ENCODE measurements at regions not wholly inside any gene's neighbourhood (a gene's known extent, or its start where the extent isn't known, plus 50 kb on each side); places are given as distances from the start of the nearest gene placed in this dataset.

GRCh38 chr5:158351485-158352125, 492.7 kb upstream of the CLINT1 start:
- Mint-ChIP-seq H3K27me3 (peaks cover 25% of the 10 kb centered on the region), H3K27ac (ENCODE audit: low read depth) (no peak overlapping the region), H3K4me1 (no peaks in the 10 kb centered on the region), H3K9me3 (no peaks in the 10 kb centered on the region), H3K36me3 (ENCODE audit: insufficient read depth) (no peaks in the 10 kb centered on the region), H3K4me3 (no peak overlapping the region)
- DNase-seq (ENCODE audit: low spot score in 2 of 2) = no peak
- no peak for ATAC-seq (replicated peaks; ENCODE audit: extremely low read depth, poor library complexity, severe bottlenecking)

DNA sequence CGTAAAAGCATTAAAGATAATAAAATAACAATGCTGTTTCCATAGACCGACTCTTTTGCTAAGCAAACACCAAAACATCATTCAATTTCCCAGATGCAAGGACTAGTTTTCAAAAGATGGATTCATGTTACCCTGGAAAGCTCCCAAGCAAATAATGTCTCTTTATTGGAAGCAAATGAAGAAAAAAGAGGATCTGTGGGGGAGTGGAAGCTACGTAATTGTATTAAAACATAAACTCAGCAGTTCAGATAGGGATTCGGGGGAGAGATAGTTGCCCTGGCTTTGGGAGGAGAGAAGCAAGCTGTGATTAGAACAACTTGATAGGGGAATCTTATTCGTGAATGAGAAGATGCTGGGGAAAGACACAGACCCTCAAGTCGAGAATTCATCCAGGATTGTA, 491.0 kb upstream of the CLINT1 start:
- peaks cover 25% of the 10 kb centered on the region for H3K27me3 Mint-ChIP-seq
- H3K4me1 Mint-ChIP-seq = no peaks in the 10 kb centered on the region
- H3K4me3 Mint-ChIP-seq = no peak overlapping the region
- no peaks in the 10 kb centered on the region for H3K9me3 Mint-ChIP-seq
- no peak overlapping the region for H3K27ac Mint-ChIP-seq (ENCODE audit: low read depth)
- DNase-seq (ENCODE audit: low spot score in 2 of 2) (no peak), ATAC-seq (replicated peaks; ENCODE audit: extremely low read depth, poor library complexity, severe bottlenecking) (no peak)
- no peaks in the 10 kb centered on the region for H3K36me3 Mint-ChIP-seq (ENCODE audit: insufficient read depth)

DNA sequence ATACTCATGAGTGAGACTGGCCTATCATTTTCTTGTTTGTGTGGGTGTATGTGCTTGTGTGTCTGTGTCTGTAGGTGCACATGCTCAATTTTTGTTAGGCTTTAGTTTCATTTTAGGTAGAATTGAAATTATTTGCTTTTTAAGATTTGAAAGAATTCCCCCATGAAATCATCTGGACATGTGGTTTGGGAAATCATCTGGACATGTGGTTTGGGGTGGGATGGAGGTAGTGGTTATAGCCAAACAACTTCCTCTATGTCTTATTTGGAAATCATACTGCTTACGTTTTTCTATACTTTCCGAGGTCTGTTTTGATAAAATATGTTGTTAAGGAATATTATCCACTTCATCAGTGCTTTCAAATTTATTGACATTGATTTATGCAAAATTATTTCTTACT, 485.4 kb upstream of the CLINT1 start:
- H3K36me3 Mint-ChIP-seq (ENCODE audit: insufficient read depth) = no peaks in the 10 kb centered on the region
- H3K27ac Mint-ChIP-seq (ENCODE audit: low read depth) = no peak overlapping the region
- H3K4me1 Mint-ChIP-seq = no peaks in the 10 kb centered on the region
- DNase-seq (ENCODE audit: low spot score in 2 of 2) (no peak), ATAC-seq (replicated peaks; ENCODE audit: extremely low read depth, poor library complexity, severe bottlenecking) (no peak)
- H3K27me3 Mint-ChIP-seq = peaks cover 15% of the 10 kb centered on the region
- H3K9me3 Mint-ChIP-seq = no peaks in the 10 kb centered on the region
- H3K4me3 Mint-ChIP-seq = no peak overlapping the region

GRCh38 chr5:158340608-158341007, 481.7 kb upstream of the CLINT1 start:
- H3K4me3 Mint-ChIP-seq = no peak overlapping the region
- ATAC-seq (replicated peaks; ENCODE audit: extremely low read depth, poor library complexity, severe bottlenecking) (no peak), DNase-seq (ENCODE audit: low spot score in 2 of 2) (no peak)
- no peak overlapping the region for H3K27ac Mint-ChIP-seq (ENCODE audit: low read depth)
- no peaks in the 10 kb centered on the region for H3K9me3 Mint-ChIP-seq
- H3K36me3 Mint-ChIP-seq (ENCODE audit: insufficient read depth) = no peaks in the 10 kb centered on the region
- H3K27me3 Mint-ChIP-seq = no peaks in the 10 kb centered on the region
- H3K4me1 Mint-ChIP-seq = no peaks in the 10 kb centered on the region

- Mint-ChIP-seq H3K36me3 (ENCODE audit: insufficient read depth) (no peaks in the 10 kb centered on the region), H3K4me1 (no peaks in the 10 kb centered on the region), H3K27me3 (no peaks in the 10 kb centered on the region), H3K9me3 (peaks cover 4% of the 10 kb centered on the region), H3K27ac (ENCODE audit: low read depth) (no peak overlapping the region), H3K4me3 (no peak overlapping the region)
- DNase-seq (ENCODE audit: low spot score in 2 of 2) = no peak
- no peak for ATAC-seq (replicated peaks; ENCODE audit: extremely low read depth, poor library complexity, severe bottlenecking)
These were observed 467.3 kb upstream of the CLINT1 start for GRCh38 chr5:158326256-158326655.

GRCh38 chr5:158324236-158324635, 465.3 kb upstream of the CLINT1 start:
- H3K27me3 Mint-ChIP-seq = no peaks in the 10 kb centered on the region
- no peak for DNase-seq (ENCODE audit: low spot score in 2 of 2)
- ATAC-seq (replicated peaks; ENCODE audit: extremely low read depth, poor library complexity, severe bottlenecking) = no peak
- no peaks in the 10 kb centered on the region for H3K9me3 Mint-ChIP-seq
- no peak overlapping the region for H3K27ac Mint-ChIP-seq (ENCODE audit: low read depth)
- no peak overlapping the region for H3K4me3 Mint-ChIP-seq
- no peaks in the 10 kb centered on the region for H3K4me1 Mint-ChIP-seq
- H3K36me3 Mint-ChIP-seq (ENCODE audit: insufficient read depth) = no peaks in the 10 kb centered on the region

GRCh38 chr5:158322620-158323019, 463.7 kb upstream of the CLINT1 start:
- no peak overlapping the region for H3K27ac Mint-ChIP-seq (ENCODE audit: low read depth)
- ATAC-seq (replicated peaks; ENCODE audit: extremely low read depth, poor library complexity, severe bottlenecking) (no peak), DNase-seq (ENCODE audit: low spot score in 2 of 2) (no peak)
- no peaks in the 10 kb centered on the region for H3K36me3 Mint-ChIP-seq (ENCODE audit: insufficient read depth)
- H3K27me3 Mint-ChIP-seq = no peaks in the 10 kb centered on the region
- no peaks in the 10 kb centered on the region for H3K9me3 Mint-ChIP-seq
- H3K4me3 Mint-ChIP-seq = no peak overlapping the region
- H3K4me1 Mint-ChIP-seq = no peaks in the 10 kb centered on the region

DNA sequence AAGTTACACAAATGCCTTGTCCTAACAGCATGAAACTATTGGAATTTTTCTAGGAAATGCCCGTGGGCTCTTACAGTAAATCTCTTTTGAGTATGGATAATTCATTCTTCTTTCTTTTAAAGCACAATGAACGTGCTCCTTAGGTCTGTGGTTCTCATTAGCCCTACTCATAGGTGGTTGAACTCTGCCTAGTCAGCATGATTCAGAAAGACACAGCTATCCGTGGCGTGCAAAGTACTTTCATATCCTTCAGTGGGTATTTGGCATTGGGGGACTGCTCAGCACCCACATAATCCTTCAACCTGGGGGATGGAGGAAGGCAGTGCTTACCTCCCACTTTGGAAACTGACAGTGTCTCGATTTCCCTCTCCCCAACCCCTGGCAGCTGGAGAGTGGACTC, 462.0 kb upstream of the CLINT1 start:
- Mint-ChIP-seq H3K27me3 (no peaks in the 10 kb centered on the region), H3K36me3 (ENCODE audit: insufficient read depth) (no peaks in the 10 kb centered on the region), H3K9me3 (no peaks in the 10 kb centered on the region), H3K27ac (ENCODE audit: low read depth) (no peak overlapping the region), H3K4me1 (no peaks in the 10 kb centered on the region), H3K4me3 (no peak overlapping the region)
- DNase-seq (ENCODE audit: low spot score in 2 of 2) (no peak), ATAC-seq (replicated peaks; ENCODE audit: extremely low read depth, poor library complexity, severe bottlenecking) (no peak)

- Mint-ChIP-seq H3K4me3 (no peak overlapping the region), H3K27me3 (no peaks in the 10 kb centered on the region), H3K4me1 (no peaks in the 10 kb centered on the region), H3K36me3 (ENCODE audit: insufficient read depth) (no peaks in the 10 kb centered on the region), H3K9me3 (no peaks in the 10 kb centered on the region), H3K27ac (ENCODE audit: low read depth) (no peak overlapping the region)
- DNase-seq (ENCODE audit: low spot score in 2 of 2) = no peak
- ATAC-seq (replicated peaks; ENCODE audit: extremely low read depth, poor library complexity, severe bottlenecking) = no peak
These were observed 461.3 kb upstream of the CLINT1 start for GRCh38 chr5:158320178-158320674.

DNA sequence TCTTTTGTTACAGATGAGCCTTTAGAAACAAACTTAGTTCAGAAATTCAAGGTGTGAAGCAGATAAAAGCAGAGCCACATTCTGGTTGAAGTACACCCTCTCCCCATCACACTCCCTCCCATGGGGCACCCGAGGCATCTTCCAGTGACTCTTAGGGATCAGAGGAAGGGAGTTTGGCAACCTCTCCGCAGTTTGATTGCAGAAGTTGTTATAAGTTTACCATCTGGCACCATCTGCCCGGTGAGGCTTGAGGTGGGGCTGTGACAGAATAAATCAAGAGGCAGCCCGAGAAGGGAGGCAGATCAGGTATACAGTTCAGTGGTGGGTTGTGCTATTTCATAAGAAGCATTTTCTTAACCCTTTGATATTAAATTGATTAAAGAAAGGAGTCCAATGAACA, 458.6 kb upstream of the CLINT1 start:
- no peak overlapping the region for H3K4me3 Mint-ChIP-seq
- no peak overlapping the region for H3K27ac Mint-ChIP-seq (ENCODE audit: low read depth)
- H3K9me3 Mint-ChIP-seq = no peaks in the 10 kb centered on the region
- DNase-seq (ENCODE audit: low spot score in 2 of 2) = no peak
- H3K36me3 Mint-ChIP-seq (ENCODE audit: insufficient read depth) = no peaks in the 10 kb centered on the region
- ATAC-seq (replicated peaks; ENCODE audit: extremely low read depth, poor library complexity, severe bottlenecking) = no peak
- H3K27me3 Mint-ChIP-seq = peaks cover 10% of the 10 kb centered on the region
- H3K4me1 Mint-ChIP-seq = no peaks in the 10 kb centered on the region

- no peak for ATAC-seq (replicated peaks; ENCODE audit: extremely low read depth, poor library complexity, severe bottlenecking)
- Mint-ChIP-seq H3K9me3 (no peaks in the 10 kb centered on the region), H3K36me3 (ENCODE audit: insufficient read depth) (no peaks in the 10 kb centered on the region), H3K4me3 (no peak overlapping the region), H3K27me3 (peaks cover 11% of the 10 kb centered on the region), H3K4me1 (no peaks in the 10 kb centered on the region), H3K27ac (ENCODE audit: low read depth) (no peak overlapping the region)
- DNase-seq (ENCODE audit: low spot score in 2 of 2) = no peak
These were observed 455.0 kb upstream of the CLINT1 start for GRCh38 chr5:158313733-158314464.

- Mint-ChIP-seq H3K36me3 (ENCODE audit: insufficient read depth) (no peaks in the 10 kb centered on the region), H3K27ac (ENCODE audit: low read depth) (no peak overlapping the region), H3K4me1 (no peaks in the 10 kb centered on the region), H3K27me3 (peaks cover 18% of the 10 kb centered on the region), H3K4me3 (no peak overlapping the region), H3K9me3 (no peaks in the 10 kb centered on the region)
- ATAC-seq (replicated peaks; ENCODE audit: extremely low read depth, poor library complexity, severe bottlenecking) (no peak), DNase-seq (ENCODE audit: low spot score in 2 of 2) (no peak)
These were observed 454.2 kb upstream of the CLINT1 start for GRCh38 chr5:158313027-158313732.

Data from central memory CD8-positive, alpha-beta T cell (primary cell).